Upper lobe of left lung (tissue), 6 donors: ENCODE measurements at regions not wholly inside any gene's neighbourhood (a gene's known extent, or its start where the extent isn't known, plus 50 kb on each side); places are given as distances from the start of the nearest gene placed in this dataset.

ENCODE experiments used
- ATAC-seq, 2 donors: fragments of 200-7000 bp; cut with Tn5 transposase; one replicate each; pipeline ENCODE4 v1.9.1; 2022; ENCODE audit warnings: mild to moderate bottlenecking in 2 of 2, moderate library complexity in 2 of 2; ENCODE audit not compliant: low FRiP score in 2 of 2
- DNase-seq, 2 donors: peaks; one replicate each; pipeline ENCODE4 v3.0.0-alpha.2; 2019 to 2020
- H3K27ac ChIP-seq, 4 donors: fragments of 200-600 bp; sonication (generic); one replicate each; pipeline ENCODE4 v1.5.1; 2016 to 2019
- H3K27me3 ChIP-seq, 4 donors: fragments of 200-600 bp; sonication (generic); one replicate each; pipeline ENCODE4 v1.5.1; 2017 to 2019
- H3K36me3 ChIP-seq, 4 donors: fragments of 200-600 bp; sonication (generic); one replicate each; pipeline ENCODE4 v1.5.1; 2016 to 2019
- H3K4me1 ChIP-seq, 4 donors: fragments of 200-600 bp; sonication (generic); one replicate each; pipeline ENCODE4 v1.5.1; 2018 to 2019
- H3K4me3 ChIP-seq, 4 donors: fragments of 200-600 bp; sonication (generic); one replicate each; pipeline ENCODE4 v1.5.1; 2017 to 2019; ENCODE audit warnings: mild to moderate bottlenecking in 2 of 4, moderate library complexity in 1 of 4
- H3K9me3 ChIP-seq, 4 donors: fragments of 200-600 bp; sonication (generic); one replicate each; pipeline ENCODE4 v1.5.1; 2018 to 2019
- EP300 ChIP-seq, 4 donors: sonication (generic); formaldehyde crosslinking; IDR thresholded peaks; one replicate each; pipeline ENCODE4 v1.5.1; 2017; ENCODE audit warnings: antibody characterized with exemption in 4 of 4, control low read depth in 2 of 4
- POLR2A ChIP-seq, 4 donors: fragments of 450-650 bp; IDR thresholded peaks; one replicate each; pipeline ENCODE4 v1.5.1; 2016 to 2017; ENCODE audit warnings: antibody characterized with exemption in 4 of 4, mild to moderate bottlenecking in 2 of 4
- POLR2AphosphoS5 ChIP-seq, 2 donors: sonication (generic); formaldehyde crosslinking; IDR thresholded peaks; one replicate each; pipeline ENCODE4 v1.5.1; 2017; ENCODE audit warnings: antibody characterized with exemption in 2 of 2
- WGBS, 2 donors: methylation state at CpG; one replicate each; pipeline ENCODE4 v1.1.5; 2017 to 2018; 5-methylcytosine and 5-hydroxymethylcytosine counted together
- TF ChIP-seq, protein P1 (sequence below), 6 experiments: fragments of 450-650 bp in 4 of 6; fragments of 200-600 bp in 2 of 6; sonication (generic) in 2 of 6; IDR thresholded peaks; one replicate each; pipeline ENCODE4 v1.5.1; 2016 to 2019; ENCODE audit warnings: antibody characterized with exemption in 6 of 6
- donor health status: DM: no; HTN: no; CAD: no; lungs with moderate emphysema.
- donor health status: DM: no; HTN: yes; CAD: no; lungs with severe emphysema.

DNA sequence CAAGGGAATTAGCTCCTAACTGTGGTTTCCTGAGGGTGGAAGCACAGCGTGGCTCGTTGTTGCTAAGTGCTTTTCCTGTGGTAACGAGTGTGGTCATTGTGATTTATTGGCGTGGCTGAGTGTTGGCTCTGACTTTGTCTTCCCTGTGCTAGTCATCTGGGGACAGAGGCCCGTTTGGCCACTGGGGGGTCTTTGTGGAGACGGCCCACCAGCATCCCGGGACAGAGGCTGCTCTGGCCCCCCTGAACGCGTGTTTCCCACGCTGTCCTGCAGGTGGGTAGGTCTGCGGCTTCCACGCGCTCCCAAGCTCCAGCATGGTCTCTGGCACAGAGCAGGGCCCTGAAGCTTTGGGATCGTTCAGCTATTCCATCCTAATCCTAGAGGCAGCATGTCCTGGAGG, 1040.0 kb downstream of the TBC1D22A start:
- Histone ChIP-seq H3K27me3 (no peaks in the 10 kb centered on the region), H3K36me3 (no peaks in the 10 kb centered on the region), H3K27ac (no peak overlapping the region), H3K4me1 (no peaks in the 10 kb centered on the region), H3K4me3 (no peak overlapping the region), H3K9me3 (peaks cover 0 to 11% (median 3%) of the 10 kb centered on the region in 4 donors)
- no peak for TF ChIP-seq POLR2A (IDR thresholded peaks at IDR 0.05)
- no peak for TF ChIP-seq EP300 (IDR thresholded peaks at IDR 0.05)
- TF ChIP-seq, protein P1, sequence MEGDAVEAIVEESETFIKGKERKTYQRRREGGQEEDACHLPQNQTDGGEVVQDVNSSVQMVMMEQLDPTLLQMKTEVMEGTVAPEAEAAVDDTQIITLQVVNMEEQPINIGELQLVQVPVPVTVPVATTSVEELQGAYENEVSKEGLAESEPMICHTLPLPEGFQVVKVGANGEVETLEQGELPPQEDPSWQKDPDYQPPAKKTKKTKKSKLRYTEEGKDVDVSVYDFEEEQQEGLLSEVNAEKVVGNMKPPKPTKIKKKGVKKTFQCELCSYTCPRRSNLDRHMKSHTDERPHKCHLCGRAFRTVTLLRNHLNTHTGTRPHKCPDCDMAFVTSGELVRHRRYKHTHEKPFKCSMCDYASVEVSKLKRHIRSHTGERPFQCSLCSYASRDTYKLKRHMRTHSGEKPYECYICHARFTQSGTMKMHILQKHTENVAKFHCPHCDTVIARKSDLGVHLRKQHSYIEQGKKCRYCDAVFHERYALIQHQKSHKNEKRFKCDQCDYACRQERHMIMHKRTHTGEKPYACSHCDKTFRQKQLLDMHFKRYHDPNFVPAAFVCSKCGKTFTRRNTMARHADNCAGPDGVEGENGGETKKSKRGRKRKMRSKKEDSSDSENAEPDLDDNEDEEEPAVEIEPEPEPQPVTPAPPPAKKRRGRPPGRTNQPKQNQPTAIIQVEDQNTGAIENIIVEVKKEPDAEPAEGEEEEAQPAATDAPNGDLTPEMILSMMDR (IDR thresholded peaks at IDR 0.05) = no peak
- TF ChIP-seq POLR2AphosphoS5 (IDR thresholded peaks at IDR 0.05) = no peak
- DNase-seq (no peak), ATAC-seq (no peak)
- WGBS, 2 donors = 51 to 68% methylated on average over 13 to 14 of the region's 14 CpGs

DNA sequence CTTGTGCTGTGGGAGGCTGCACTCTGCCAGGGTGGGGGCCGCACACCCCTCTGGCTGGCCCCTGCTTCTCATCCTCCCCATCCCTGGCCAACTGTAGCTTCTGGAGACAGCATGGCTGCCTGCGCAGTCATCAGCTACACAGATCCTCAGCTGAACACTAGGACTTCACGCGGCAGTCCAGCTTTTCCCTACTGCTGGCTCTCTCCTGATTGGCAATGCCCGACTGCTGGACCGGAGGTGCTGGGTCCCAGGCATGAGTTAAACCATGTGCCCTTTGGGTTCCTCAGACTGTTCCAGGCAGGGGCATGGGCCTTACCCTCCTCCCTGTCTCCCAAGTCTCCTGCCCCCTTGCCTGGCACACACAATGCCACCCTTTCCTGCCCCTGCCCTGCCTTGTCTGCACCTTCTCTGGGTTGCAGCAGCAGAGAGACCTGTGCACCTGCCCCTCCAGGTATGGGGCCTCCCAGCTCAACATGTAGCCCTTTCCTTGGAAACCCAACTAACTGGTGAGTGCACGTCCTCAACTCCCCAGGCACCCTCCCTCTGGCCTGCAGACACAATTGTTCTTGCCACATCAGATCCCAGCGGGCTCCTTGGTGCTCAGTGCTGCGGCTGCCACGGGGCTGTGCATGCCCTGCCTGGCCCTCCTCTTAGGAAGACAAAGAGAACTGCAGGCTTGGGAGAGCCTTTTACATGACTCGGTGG, 1039.2 kb downstream of the TBC1D22A start:
- no peak for DNase-seq
- Histone ChIP-seq H3K4me3 (no peak overlapping the region), H3K27me3 (no peaks in the 10 kb centered on the region), H3K9me3 (peaks cover 0 to 11% (median 3%) of the 10 kb centered on the region in 4 donors), H3K4me1 (no peaks in the 10 kb centered on the region), H3K36me3 (no peaks in the 10 kb centered on the region), H3K27ac (no peak overlapping the region)
- TF ChIP-seq, protein P1 (IDR thresholded peaks at IDR 0.05) = no peak
- TF ChIP-seq EP300 (IDR thresholded peaks at IDR 0.05) = no peak
- TF ChIP-seq POLR2A (IDR thresholded peaks at IDR 0.05) = no peak
- no peak for TF ChIP-seq POLR2AphosphoS5 (IDR thresholded peaks at IDR 0.05)
- ATAC-seq = peak in 1 of 2 donors; percentile 30
- 74 to 76% methylated on average over 10 to 11 of the region's 11 CpGs for WGBS, 2 donors

DNA sequence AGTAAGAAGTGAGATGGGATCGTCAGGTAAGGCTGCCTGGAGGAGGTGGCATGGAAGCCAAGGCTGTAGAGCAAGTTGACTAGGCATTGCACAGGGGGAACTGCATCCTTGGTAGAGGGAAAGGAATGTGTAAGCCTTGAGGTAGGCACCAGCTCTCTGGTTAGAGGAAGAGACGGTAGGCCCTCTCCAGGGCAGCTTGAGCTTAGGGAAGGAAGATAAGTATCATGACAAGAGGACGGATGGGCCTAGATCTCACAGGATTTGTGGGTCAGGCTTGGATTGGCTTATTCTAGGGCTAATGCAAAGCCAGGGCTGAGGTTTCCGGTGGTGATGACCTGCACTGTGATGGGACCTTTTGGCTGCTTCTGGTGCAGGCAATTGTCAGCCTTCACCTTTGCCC, 1035.8 kb downstream of the TBC1D22A start:
- ATAC-seq = no peak
- DNase-seq = no peak
- Histone ChIP-seq H3K9me3 (peaks cover 0 to 11% (median 1%) of the 10 kb centered on the region in 4 donors), H3K27me3 (no peaks in the 10 kb centered on the region), H3K27ac (no peak overlapping the region), H3K4me3 (no peak overlapping the region), H3K36me3 (no peaks in the 10 kb centered on the region), H3K4me1 (no peaks in the 10 kb centered on the region)
- WGBS, 2 donors = 87 to 93% methylated on average over 4 of the region's 4 CpGs
- TF ChIP-seq EP300 (IDR thresholded peaks at IDR 0.05) (no peak), POLR2A (IDR thresholded peaks at IDR 0.05) (no peak), POLR2AphosphoS5 (IDR thresholded peaks at IDR 0.05) (no peak)

DNA sequence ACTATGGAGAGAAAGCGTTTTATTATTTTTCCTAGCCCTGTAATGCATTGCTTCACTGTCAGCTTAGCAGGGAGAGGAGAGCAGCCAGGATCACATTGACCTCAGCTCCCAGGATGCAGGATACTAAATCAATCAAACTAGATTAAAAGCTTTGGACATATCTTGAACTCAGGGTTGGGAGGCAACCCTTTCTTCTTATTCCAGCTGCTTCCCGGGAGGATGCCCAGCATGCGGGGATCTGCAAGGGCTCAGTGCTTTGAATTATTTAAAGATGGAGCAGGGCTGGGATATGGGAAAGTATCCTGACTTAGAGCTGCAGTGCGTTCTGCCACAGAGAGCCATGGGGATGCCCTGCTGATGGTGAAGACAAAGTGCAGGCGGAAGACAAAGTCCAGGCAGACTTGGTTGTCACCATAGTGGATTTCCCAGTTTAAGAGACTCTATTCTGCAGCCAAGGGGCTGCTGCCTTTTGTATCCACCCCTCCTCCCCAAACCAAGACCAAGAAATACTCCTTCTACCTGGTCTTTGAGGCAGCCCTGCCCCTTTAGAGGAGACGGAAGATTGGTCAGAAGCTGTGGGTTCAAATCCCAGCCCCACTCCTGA, 1035.0 kb downstream of the TBC1D22A start:
- H3K36me3 ChIP-seq = no peaks in the 10 kb centered on the region
- no peaks in the 10 kb centered on the region for H3K4me1 ChIP-seq
- peaks cover 0 to 11% (median 1%) of the 10 kb centered on the region in 4 donors for H3K9me3 ChIP-seq
- no peak for DNase-seq
- TF ChIP-seq EP300 (IDR thresholded peaks at IDR 0.05) (no peak), POLR2A (IDR thresholded peaks at IDR 0.05) (no peak), POLR2AphosphoS5 (IDR thresholded peaks at IDR 0.05) (no peak)
- TF ChIP-seq, protein P1 (IDR thresholded peaks at IDR 0.05) = no peak
- no peak overlapping the region for H3K27ac ChIP-seq
- ATAC-seq = no peak
- no peaks in the 10 kb centered on the region for H3K27me3 ChIP-seq
- no peak overlapping the region for H3K4me3 ChIP-seq
- whole genome bisulfite sequencing, 2 donors = 76 to 80% methylated on average over 5 to 6 of the region's 6 CpGs

DNA sequence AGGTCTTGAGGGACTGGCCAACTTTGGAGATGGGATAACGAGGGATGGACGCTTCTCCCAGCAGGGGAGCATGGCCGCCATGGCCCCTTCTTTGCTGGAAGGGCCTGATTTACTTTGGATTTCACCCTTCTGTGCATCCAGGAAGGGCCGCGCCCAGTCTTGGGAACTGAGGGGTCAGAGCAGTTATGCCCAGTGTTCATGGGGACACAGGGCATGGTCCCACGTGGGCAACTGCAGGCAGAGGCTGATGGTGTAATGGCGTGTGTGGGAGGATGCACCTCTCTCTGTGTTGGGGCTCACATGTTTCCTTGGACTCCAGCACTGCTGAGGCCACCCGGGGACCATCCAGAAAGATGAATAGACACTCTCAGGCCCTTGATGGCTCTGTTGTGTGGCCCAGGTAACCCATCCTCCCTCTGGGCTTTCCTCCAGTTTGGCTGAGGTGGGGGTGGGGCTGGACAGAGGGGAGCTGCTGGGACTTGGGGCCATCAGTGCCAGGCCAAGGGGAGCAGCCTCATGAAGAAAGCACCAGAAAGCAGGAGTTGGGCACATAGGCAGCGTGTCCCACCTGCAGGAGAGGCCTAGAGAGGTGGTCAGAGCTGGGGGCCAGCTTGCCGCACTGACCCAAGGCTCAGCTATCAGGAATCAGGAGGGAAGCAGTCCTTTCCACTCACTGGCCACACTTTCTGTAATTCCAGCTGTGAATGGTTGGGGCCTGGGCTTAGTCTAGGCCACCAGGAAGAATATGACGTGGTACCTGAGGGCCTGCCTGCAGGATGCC, 1033.9 kb downstream of the TBC1D22A start:
- no peak for TF ChIP-seq EP300 (IDR thresholded peaks at IDR 0.05)
- no peak for TF ChIP-seq POLR2A (IDR thresholded peaks at IDR 0.05)
- TF ChIP-seq, protein P1 (IDR thresholded peaks at IDR 0.05) = no peak
- no peak for TF ChIP-seq POLR2AphosphoS5 (IDR thresholded peaks at IDR 0.05)
- H3K4me1 ChIP-seq = no peaks in the 10 kb centered on the region
- H3K27me3 ChIP-seq = no peaks in the 10 kb centered on the region
- ATAC-seq (peak in 1 of 2 donors; percentile 25), DNase-seq (no peak)
- no peak overlapping the region for H3K4me3 ChIP-seq
- H3K36me3 ChIP-seq = no peaks in the 10 kb centered on the region
- WGBS, 2 donors = 91 to 92% methylated on average over 5 to 11 of the region's 11 CpGs
- peaks cover 0 to 11% (median 1%) of the 10 kb centered on the region in 4 donors for H3K9me3 ChIP-seq
- no peak overlapping the region for H3K27ac ChIP-seq
